ENCODE measurements at regions not wholly inside any gene's neighbourhood (a gene's known extent, or its start where the extent isn't known, plus 50 kb on each side); places are given as distances from the start of the nearest gene placed in this dataset.

GRCh38 chr2:101560780-101561315 is 85.9 kb upstream of the RFX8 start:
- TF ChIP-seq TAF1 (IDR thresholded peaks at IDR 0.05; ENCODE audit: borderline replicate concordance, low read depth, low read length) (no peak), POLR2A (IDR thresholded peaks at IDR 0.05; ENCODE audit: low read depth, low read length) (no peak)

Data from GM12892 (cell line).